SU-DHL-6 (cell line): ENCODE measurements at regions not wholly inside any gene's neighbourhood (a gene's known extent, or its start where the extent isn't known, plus 50 kb on each side); places are given as distances from the start of the nearest gene placed in this dataset.

Experiments used
- CTCF ChIP-seq: fragments of 200-600 bp; sonication (generic); IDR thresholded peaks from one replicate; pipeline ENCODE4 v1.5.1; 2017; ENCODE audit warnings: antibody characterized with exemption, mild to moderate bottlenecking, low read length, moderate library complexity; ENCODE audit not compliant: insufficient read depth, poor library complexity, severe bottlenecking
- EZH2phosphoT487 ChIP-seq: fragments of 200-600 bp; sonication (generic), shearing (Covaris generic); conservative IDR thresholded peaks from 2 replicates; pipeline ENCODE4 v1.6.1; 2018; ENCODE audit warnings: mild to moderate bottlenecking, antibody characterized with exemption, low read length, moderate library complexity, mixed read lengths

DNA sequence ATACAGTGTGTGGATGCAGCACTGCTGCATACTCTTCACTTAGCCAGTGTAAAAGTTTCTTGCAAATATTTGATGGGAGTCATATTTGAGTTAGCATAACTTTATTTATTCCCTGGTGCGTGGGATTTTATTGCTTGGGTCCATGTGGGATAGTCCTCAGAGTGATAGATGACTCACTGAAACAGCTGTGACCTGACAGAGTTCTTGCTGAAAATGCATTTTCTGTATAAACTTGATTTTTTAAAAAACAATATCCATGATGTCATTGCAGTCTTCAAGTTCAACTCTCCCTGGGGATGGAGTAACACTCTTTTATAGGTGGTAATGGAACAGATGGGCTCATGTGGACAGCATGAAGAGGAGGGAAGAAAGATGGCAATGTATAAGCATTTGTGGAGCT, 310.0 kb downstream of the PPP1R3A start:
- TF ChIP-seq CTCF (no peak), EZH2phosphoT487 (no peak)
